ENCODE measurements at regions not wholly inside any gene's neighbourhood (a gene's known extent, or its start where the extent isn't known, plus 50 kb on each side); places are given as distances from the start of the nearest gene placed in this dataset.

DNA sequence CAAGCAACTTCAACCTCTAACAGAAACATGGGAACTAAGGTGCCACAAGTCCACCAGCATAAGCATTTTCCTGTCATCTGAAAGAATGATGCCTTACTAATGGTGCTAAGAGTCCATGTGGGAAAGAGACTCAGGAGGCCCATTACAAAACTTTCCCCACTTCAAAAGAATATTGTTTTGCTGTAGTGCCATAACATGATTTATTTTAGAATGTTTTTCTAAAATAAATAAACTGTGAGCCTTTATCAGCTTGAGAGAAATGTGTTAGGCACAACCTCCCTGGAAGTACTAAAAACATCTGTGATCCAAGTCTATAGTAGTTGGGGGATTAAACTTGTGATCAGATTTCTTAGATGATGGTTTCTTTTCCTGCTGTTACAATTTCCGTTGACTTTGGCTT, 330.1 kb upstream of the MAP3K7 start:
- no peak for DNase-seq (ENCODE audit: low spot score)
- TF ChIP-seq, protein P1, sequence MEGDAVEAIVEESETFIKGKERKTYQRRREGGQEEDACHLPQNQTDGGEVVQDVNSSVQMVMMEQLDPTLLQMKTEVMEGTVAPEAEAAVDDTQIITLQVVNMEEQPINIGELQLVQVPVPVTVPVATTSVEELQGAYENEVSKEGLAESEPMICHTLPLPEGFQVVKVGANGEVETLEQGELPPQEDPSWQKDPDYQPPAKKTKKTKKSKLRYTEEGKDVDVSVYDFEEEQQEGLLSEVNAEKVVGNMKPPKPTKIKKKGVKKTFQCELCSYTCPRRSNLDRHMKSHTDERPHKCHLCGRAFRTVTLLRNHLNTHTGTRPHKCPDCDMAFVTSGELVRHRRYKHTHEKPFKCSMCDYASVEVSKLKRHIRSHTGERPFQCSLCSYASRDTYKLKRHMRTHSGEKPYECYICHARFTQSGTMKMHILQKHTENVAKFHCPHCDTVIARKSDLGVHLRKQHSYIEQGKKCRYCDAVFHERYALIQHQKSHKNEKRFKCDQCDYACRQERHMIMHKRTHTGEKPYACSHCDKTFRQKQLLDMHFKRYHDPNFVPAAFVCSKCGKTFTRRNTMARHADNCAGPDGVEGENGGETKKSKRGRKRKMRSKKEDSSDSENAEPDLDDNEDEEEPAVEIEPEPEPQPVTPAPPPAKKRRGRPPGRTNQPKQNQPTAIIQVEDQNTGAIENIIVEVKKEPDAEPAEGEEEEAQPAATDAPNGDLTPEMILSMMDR (IDR thresholded peaks at IDR 0.05; ENCODE audit: extremely low read depth, missing control alignments): no peak

- TF ChIP-seq, protein P1 (IDR thresholded peaks at IDR 0.05; ENCODE audit: extremely low read depth, missing control alignments): no peak
- DNase-seq (ENCODE audit: low spot score): no peak
Observed at GRCh38 chr6:90915224-90915915, 328.5 kb upstream of the MAP3K7 start.

DNA sequence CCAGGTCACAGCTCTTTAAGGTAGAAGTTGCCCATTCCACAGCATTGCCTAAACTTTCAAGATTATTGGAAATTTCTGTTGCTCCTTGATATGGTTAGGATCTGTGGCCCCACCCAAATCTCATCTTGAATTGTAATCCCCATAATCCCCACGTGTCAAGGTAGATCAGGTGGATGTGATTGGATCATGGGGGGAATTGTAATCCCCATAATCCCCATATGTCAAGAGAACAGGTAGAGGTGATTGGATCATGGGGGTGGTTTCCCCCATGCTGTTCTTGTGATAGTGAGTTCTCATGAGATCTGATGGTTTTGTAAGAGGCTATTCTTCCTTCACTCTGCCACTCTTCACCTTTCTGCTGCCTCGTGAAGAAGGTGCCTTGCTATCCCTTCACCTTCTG, 327.4 kb upstream of the MAP3K7 start:
- DNase-seq (ENCODE audit: low spot score): no peak
- TF ChIP-seq, protein P1 (IDR thresholded peaks at IDR 0.05; ENCODE audit: extremely low read depth, missing control alignments): no peak

GRCh38 chr6:90913266-90913960, 326.5 kb upstream of the MAP3K7 start:
- no peak for DNase-seq (ENCODE audit: low spot score)
- TF ChIP-seq, protein P1 (IDR thresholded peaks at IDR 0.05; ENCODE audit: extremely low read depth, missing control alignments): no peak

DNA sequence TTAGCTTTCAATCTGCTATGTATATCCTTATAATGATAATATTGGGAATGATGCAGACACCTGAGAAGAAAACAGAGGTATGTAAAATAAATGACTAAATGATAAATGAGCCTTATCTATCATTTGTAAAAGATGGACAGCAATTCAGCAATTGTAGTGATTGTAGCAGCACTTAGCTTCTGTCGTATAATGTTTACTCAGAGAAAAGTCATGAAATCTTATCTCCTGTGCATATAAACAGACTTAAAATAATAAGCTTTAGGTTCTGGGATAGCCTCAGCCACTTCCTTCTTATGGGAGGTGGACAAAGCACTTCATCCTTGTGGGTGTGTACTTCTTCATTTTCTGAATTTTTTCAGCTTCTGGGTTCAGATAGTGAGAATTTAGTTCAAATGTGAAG, 324.8 kb upstream of the MAP3K7 start:
- TF ChIP-seq, protein P1 (IDR thresholded peaks at IDR 0.05; ENCODE audit: extremely low read depth, missing control alignments): no peak

GRCh38 chr6:90910893-90911292, 324.0 kb upstream of the MAP3K7 start:
- TF ChIP-seq, protein P1 (IDR thresholded peaks at IDR 0.05; ENCODE audit: extremely low read depth, missing control alignments): no peak
- no peak for DNase-seq (ENCODE audit: low spot score)

More for the DNA sequence above, 324.8 kb upstream of the MAP3K7 start:
- DNase-seq (ENCODE audit: low spot score): no peak

DNA sequence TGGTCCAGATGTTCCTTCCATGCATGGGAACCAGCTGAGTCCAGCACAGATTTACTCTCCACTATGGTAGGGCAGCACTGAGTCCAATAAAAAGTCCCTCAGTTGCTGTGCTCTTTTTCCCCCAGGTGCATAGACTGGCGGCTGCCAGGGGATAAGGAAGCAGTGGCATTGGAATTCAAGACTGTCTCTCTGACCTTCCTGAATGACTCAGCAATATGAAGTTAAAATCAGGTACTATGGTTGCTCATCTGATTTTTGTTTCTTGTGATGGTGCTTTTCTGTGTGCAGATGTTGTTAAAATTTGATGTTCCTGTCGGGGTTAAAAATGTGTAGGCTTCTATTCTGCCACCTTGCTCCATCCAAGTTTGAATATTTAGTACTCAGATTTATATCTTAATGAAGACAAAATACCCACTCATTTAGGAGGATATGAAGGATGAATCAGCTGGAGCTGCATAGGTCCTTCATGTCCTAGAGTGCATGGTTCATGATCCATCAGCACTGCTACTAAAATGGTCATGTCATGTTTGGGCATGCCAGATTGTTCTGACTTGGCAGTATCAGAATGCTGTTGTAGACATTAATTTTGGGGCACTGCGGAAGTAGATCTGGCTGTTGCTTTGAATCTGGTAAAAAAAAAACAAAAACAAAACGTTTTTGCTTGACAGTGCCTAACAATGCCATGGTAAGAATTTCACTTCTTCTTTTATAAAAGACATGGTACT, 321.2 kb upstream of the MAP3K7 start:
- DNase-seq (ENCODE audit: low spot score): no peak
- TF ChIP-seq, protein P1 (IDR thresholded peaks at IDR 0.05; ENCODE audit: extremely low read depth, missing control alignments): no peak

Data from GM20000 (cell line).